SK-N-MC (cell line): ENCODE measurements at regions not wholly inside any gene's neighbourhood (a gene's known extent, or its start where the extent isn't known, plus 50 kb on each side); places are given as distances from the start of the nearest gene placed in this dataset.

Experiments used
- EZH2 ChIP-seq: fragments of 200-600 bp; sonication (generic); IDR thresholded peaks from one replicate; pipeline ENCODE4 v1.6.1; 2017; ENCODE audit warnings: antibody characterized with exemption
- POLR2AphosphoS5 ChIP-seq: IDR thresholded peaks from 2 replicates; pipeline ENCODE4 v1.6.1; 2012; ENCODE audit warnings: mild to moderate bottlenecking, low read depth, low read length, borderline replicate concordance

DNA sequence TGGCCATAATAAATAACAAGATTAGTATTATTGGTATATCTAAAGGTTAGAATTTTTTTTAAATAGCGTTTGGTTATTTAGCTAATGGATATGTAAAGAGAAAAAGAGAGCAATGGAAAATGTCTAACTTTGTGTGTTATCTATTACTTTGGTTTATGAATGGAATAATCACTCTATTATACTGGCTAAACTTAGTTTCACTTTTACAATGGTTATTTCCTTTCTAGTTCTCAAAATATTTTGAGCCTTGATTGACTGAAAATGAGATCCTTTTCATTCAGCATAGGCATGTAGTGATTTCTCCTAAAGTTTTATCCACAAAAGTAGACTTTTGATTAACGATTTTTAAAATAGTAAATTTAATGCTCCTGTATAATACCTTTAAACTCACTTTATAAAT, 51.6 kb upstream of the MLIP start:
- TF ChIP-seq EZH2 = no peak
- TF ChIP-seq POLR2AphosphoS5 = no peak
